HepG2 (cell line): ENCODE measurements at regions not wholly inside any gene's neighbourhood (a gene's known extent, or its start where the extent isn't known, plus 50 kb on each side); places are given as distances from the start of the nearest gene placed in this dataset.

ENCODE experiments used
- CENPX ChIP-seq: sonication (generic); formaldehyde crosslinking; IDR thresholded peaks from 2 replicates; pipeline ENCODE4 v1.9.0; 2021; ENCODE audit warnings: mild to moderate bottlenecking, missing genetic modification reagents, moderate library complexity
- FOXM1 ChIP-seq: sonication (generic); formaldehyde crosslinking; IDR thresholded peaks from 2 replicates; pipeline ENCODE4 v1.5.0; 2020; ENCODE audit warnings: missing genetic modification reagents
- FOXO1 ChIP-seq: sonication (generic); formaldehyde crosslinking; IDR thresholded peaks from 2 replicates; pipeline ENCODE4 v1.4.0; 2020; ENCODE audit warnings: missing genetic modification reagents
- HNRNPL ChIP-seq: fragments of 200-400 bp; formaldehyde crosslinking; IDR thresholded peaks from 2 replicates; pipeline ENCODE4 v1.6.1; 2017; ENCODE audit warnings: mild to moderate bottlenecking, low read depth, low read length
- HNRNPLL ChIP-seq: fragments of 200-400 bp; formaldehyde crosslinking; IDR thresholded peaks from 2 replicates; pipeline ENCODE4 v1.6.1; 2017; ENCODE audit warnings: mild to moderate bottlenecking, low read depth, low read length; ENCODE audit not compliant: poor library complexity, severe bottlenecking
- JUND ChIP-seq: sonication (generic); formaldehyde crosslinking; IDR thresholded peaks from 2 replicates; pipeline ENCODE4 v1.8.0; 2022; ENCODE audit warnings: mild to moderate bottlenecking, missing genetic modification reagents
- KDM1A ChIP-seq: IDR thresholded peaks from 2 replicates; pipeline ENCODE4 v1.6.1; 2016; ENCODE audit warnings: missing compliant biosample characterization
- MAFK ChIP-seq, 2 experiments: IDR thresholded peaks in 1 of 2; conservative IDR thresholded peaks in 1 of 2; 2 replicates each; pipeline ENCODE4 v1.6.1; 2011; ENCODE audit warnings: improper control_type of control experiment in 2 of 2, low read length in 2 of 2
- NR2C2 ChIP-seq: sonication (generic); formaldehyde crosslinking; IDR thresholded peaks from 2 replicates; pipeline ENCODE4 v1.4.0; 2020; ENCODE audit warnings: missing genetic modification reagents, mild to moderate bottlenecking, moderate library complexity, borderline replicate concordance
- POGZ ChIP-seq: sonication (generic); formaldehyde crosslinking; IDR thresholded peaks from 2 replicates; pipeline ENCODE4 v1.4.0; 2020; ENCODE audit warnings: mild to moderate bottlenecking, missing genetic modification reagents
- SOX13 ChIP-seq, 3 experiments: fragments of 450-650 bp in 1 of 3; sonication (generic) in 1 of 3; formaldehyde crosslinking in 1 of 3; IDR thresholded peaks in 2 of 3; conservative IDR thresholded peaks in 1 of 3; 2 replicates each; pipeline versions ENCODE4 v1.5.0 to v1.6.1; 2016 to 2020; ENCODE audit warnings: antibody characterized with exemption in 1 of 3, mild to moderate bottlenecking in 1 of 3, missing compliant biosample characterization in 1 of 3, missing genetic modification reagents in 1 of 3, moderate library complexity in 1 of 3
- SSRP1 ChIP-seq: IDR thresholded peaks from 2 replicates; pipeline ENCODE4 v1.6.1; 2016; ENCODE audit warnings: control low read depth
- TBX2 ChIP-seq: sonication (generic); formaldehyde crosslinking; IDR thresholded peaks from 2 replicates; pipeline ENCODE4 v1.5.0; 2020; ENCODE audit warnings: missing genetic modification reagents, mild to moderate bottlenecking, borderline replicate concordance
- TCF7 ChIP-seq: sonication (generic); IDR thresholded peaks from 2 replicates; pipeline ENCODE4 v1.6.1; 2016; ENCODE audit warnings: antibody characterized with exemption, low read depth
- TRIM24 ChIP-seq: sonication (generic); formaldehyde crosslinking; IDR thresholded peaks from 2 replicates; pipeline ENCODE4 v1.8.0; 2022; ENCODE audit warnings: mild to moderate bottlenecking, missing genetic modification reagents
- ZBTB7A ChIP-seq: sonication (generic); formaldehyde crosslinking; IDR thresholded peaks from 2 replicates; pipeline ENCODE4 v1.8.0; 2022; ENCODE audit warnings: mild to moderate bottlenecking, missing genetic modification reagents
- ZIK1 ChIP-seq: sonication (generic); formaldehyde crosslinking; IDR thresholded peaks from 2 replicates; pipeline ENCODE4 v1.5.0; 2020; ENCODE audit warnings: mild to moderate bottlenecking, low read depth, missing genetic modification reagents, borderline replicate concordance
- ZNF263 ChIP-seq: sonication (generic); formaldehyde crosslinking; IDR thresholded peaks from 2 replicates; pipeline ENCODE4 v1.4.0; 2020; ENCODE audit warnings: missing genetic modification reagents
- ZNF441 ChIP-seq: sonication (generic); formaldehyde crosslinking; IDR thresholded peaks from 2 replicates; pipeline ENCODE4 v1.7.0; 2021; ENCODE audit warnings: missing genetic modification reagents, borderline replicate concordance
- ZNF589 ChIP-seq: sonication (generic); formaldehyde crosslinking; conservative IDR thresholded peaks from 2 replicates; pipeline ENCODE4 v1.8.0; 2022; ENCODE audit warnings: mild to moderate bottlenecking, moderate library complexity, missing genetic modification reagents
- ZNF605 ChIP-seq: sonication (generic); formaldehyde crosslinking; IDR thresholded peaks from 2 replicates; pipeline ENCODE4 v1.8.0; 2022; ENCODE audit warnings: mild to moderate bottlenecking, missing genetic modification reagents
- ZNF747 ChIP-seq: sonication (generic); formaldehyde crosslinking; IDR thresholded peaks from 2 replicates; pipeline ENCODE4 v1.8.1; 2023; ENCODE audit warnings: missing genetic modification reagents, mild to moderate bottlenecking, borderline replicate concordance
- TF ChIP-seq, protein P1 (sequence below): sonication (generic); formaldehyde crosslinking; IDR thresholded peaks from 2 replicates; pipeline ENCODE4 v1.8.0; 2022; ENCODE audit warnings: missing genetic modification reagents, mild to moderate bottlenecking, moderate library complexity, borderline replicate concordance
- TF ChIP-seq, protein P2 (sequence below), 2 experiments: sonication (generic) in 1 of 2; formaldehyde crosslinking in 1 of 2; IDR thresholded peaks; 2 replicates each; pipeline versions ENCODE4 v1.4.0 to v1.6.1; 2018 to 2020; ENCODE audit warnings: missing genetic modification reagents in 2 of 2, borderline replicate concordance in 1 of 2, low read depth in 1 of 2, mild to moderate bottlenecking in 1 of 2, missing biosample characterization in 1 of 2
- TF ChIP-seq, protein P3 (sequence below): sonication (generic); formaldehyde crosslinking; IDR thresholded peaks from 2 replicates; pipeline ENCODE4 v1.5.1; 2020; ENCODE audit warnings: missing genetic modification reagents, mild to moderate bottlenecking, borderline replicate concordance

DNA sequence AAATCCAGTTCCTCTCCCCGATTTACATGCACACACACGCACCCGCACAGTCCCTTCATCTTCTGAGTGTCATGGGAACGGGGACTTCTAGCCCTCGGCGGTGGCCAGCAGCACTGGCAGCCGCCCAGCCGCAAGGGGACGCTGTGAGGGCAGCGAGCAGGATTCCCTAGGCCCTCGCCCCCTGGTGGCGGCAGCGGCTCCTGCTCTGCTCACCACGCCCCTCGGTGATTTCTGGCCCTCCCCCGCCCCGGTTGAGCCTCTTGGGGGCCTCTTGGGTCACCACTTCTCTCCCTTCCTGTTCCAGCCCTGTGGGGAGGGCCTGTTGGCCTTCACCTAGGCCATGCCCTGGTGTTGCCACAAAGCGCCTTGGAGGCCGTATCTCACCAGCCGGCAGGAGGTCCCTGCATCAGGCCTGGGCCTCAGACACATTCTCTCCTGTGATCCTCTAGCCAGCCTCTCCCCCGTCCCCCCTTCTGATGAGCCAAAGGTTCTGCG, 75.2 kb upstream of the KSR1 start (continued):
- TF ChIP-seq, protein P1, sequence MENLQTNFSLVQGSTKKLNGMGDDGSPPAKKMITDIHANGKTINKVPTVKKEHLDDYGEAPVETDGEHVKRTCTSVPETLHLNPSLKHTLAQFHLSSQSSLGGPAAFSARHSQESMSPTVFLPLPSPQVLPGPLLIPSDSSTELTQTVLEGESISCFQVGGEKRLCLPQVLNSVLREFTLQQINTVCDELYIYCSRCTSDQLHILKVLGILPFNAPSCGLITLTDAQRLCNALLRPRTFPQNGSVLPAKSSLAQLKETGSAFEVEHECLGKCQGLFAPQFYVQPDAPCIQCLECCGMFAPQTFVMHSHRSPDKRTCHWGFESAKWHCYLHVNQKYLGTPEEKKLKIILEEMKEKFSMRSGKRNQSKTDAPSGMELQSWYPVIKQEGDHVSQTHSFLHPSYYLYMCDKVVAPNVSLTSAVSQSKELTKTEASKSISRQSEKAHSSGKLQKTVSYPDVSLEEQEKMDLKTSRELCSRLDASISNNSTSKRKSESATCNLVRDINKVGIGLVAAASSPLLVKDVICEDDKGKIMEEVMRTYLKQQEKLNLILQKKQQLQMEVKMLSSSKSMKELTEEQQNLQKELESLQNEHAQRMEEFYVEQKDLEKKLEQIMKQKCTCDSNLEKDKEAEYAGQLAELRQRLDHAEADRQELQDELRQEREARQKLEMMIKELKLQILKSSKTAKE (CRISPR knock-in tag) = no peak
- TF ChIP-seq TRIM24 (no peak), MAFK (conservative IDR thresholded peaks at IDR 0.05 in 1 of 2, IDR thresholded peaks at IDR 0.05 in 1 of 2; ENCODE audit: low read length in 2 of 2) (no peak), ZNF605 (CRISPR knock-in tag) (peak; percentile 52; the same call in 1 of the 2 replicates), JUND (peak; percentile 43; the same call in 1 of the 2 replicates), POGZ (CRISPR knock-in tag) (peak; percentile 96), HNRNPLL (peak; percentile 53), ZBTB7A (CRISPR knock-in tag) (peak; percentile 66; the same call in 1 of the 2 replicates), ZNF263 (CRISPR knock-in tag) (peak; percentile 31; the same call in 1 of the 2 replicates), TBX2 (CRISPR knock-in tag) (peak; percentile 56; the same call in 1 of the 2 replicates), FOXO1 (peak; percentile 55; the same call in 1 of the 2 replicates), NR2C2 (CRISPR knock-in tag) (no peak), CENPX (CRISPR knock-in tag) (no peak), SSRP1 (CRISPR knock-in tag) (no peak), HNRNPL (no peak), TCF7 (0 out of 2 replicates have a peak, but pooled peaks have one; percentile 4), ZNF441 (CRISPR knock-in tag) (no peak), ZNF589 (CRISPR knock-in tag) (0 out of 2 replicates have a peak, but pooled peaks have one; percentile 60), SOX13 (IDR thresholded peaks at IDR 0.05) (no peak), SOX13 (CRISPR knock-in tag; conservative IDR thresholded peaks at IDR 0.05 in 1 of 2, IDR thresholded peaks at IDR 0.05 in 1 of 2) (0 out of 4 replicates have a peak, but pooled peaks of 1 of the 2 experiments have one; percentile 36), KDM1A (CRISPR knock-in tag) (0 out of 2 replicates have a peak, but pooled peaks have one; percentile 67), FOXM1 (CRISPR knock-in tag) (no peak), ZIK1 (CRISPR knock-in tag) (no peak), ZNF747 (CRISPR knock-in tag) (no peak)
- TF ChIP-seq, protein P2, sequence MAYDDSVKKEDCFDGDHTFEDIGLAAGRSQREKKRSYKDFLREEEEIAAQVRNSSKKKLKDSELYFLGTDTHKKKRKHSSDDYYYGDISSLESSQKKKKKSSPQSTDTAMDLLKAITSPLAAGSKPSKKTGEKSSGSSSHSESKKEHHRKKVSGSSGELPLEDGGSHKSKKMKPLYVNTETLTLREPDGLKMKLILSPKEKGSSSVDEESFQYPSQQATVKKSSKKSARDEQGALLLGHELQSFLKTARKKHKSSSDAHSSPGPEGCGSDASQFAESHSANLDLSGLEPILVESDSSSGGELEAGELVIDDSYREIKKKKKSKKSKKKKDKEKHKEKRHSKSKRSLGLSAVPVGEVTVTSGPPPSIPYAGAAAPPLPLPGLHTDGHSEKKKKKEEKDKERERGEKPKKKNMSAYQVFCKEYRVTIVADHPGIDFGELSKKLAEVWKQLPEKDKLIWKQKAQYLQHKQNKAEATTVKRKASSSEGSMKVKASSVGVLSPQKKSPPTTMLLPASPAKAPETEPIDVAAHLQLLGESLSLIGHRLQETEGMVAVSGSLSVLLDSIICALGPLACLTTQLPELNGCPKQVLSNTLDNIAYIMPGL (CRISPR knock-in tag; IDR thresholded peaks at IDR 0.05; ENCODE audit: borderline replicate concordance in 1 of 2, low read depth in 1 of 2) = peak; percentile 94 to 96
- TF ChIP-seq, protein P3, sequence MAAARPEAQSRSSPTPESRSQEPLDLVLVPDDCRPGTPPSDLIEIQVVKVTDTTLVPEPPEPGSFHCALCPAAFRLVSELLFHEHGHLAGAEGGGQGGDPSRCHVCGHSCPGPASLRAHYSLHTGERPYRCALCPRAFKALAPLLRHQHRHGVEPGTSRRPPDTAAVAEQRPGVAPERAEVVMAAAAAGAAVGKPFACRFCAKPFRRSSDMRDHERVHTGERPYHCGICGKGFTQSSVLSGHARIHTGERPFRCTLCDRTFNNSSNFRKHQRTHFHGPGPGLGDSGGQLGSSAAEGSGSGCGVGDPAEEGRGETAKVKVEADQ (CRISPR knock-in tag) = 0 out of 2 replicates have a peak, but pooled peaks have one; percentile 67
